IMR-90 (cell line): ENCODE measurements at regions not wholly inside any gene's neighbourhood (a gene's known extent, or its start where the extent isn't known, plus 50 kb on each side); places are given as distances from the start of the nearest gene placed in this dataset.

Experiments used
- ATAC-seq: fragments of 200-7000 bp; cut with Tn5 transposase; 2 replicates; pipeline ENCODE4 v1.9.1; 2020; ENCODE audit warnings: low read depth, mild to moderate bottlenecking, moderate library complexity
- BruUV-seq: library from RNA; stranded (reverse); fragments of 400-500 nt; replicated peaks from 2 replicates; lab custom pipeline; 2021; lab: Mats Ljungman, UMichigan
- CTCF ChIA-PET: fragments of 300-600 bp; formaldehyde crosslinking; extraction: SDS; loops from one replicate; lab custom pipeline; 2021; ENCODE audit warnings: antibody characterized with exemption; lab: Yijun Ruan, JAX
- POLR2A ChIA-PET: fragments of 300-600 bp; sonication (Branson Sonifier 250); formaldehyde crosslinking; loops from one replicate; lab custom pipeline; 2022; ENCODE audit warnings: antibody characterized with exemption; ENCODE audit not compliant: unreplicated experiment; lab: Charles Lee
- DNase-seq: peaks from one replicate; pipeline ENCODE4 v3.0.0; 2013
- H2AFZ ChIP-seq: replicated peaks from 2 replicates; pipeline ENCODE3; 2013; ENCODE audit warnings: low read length, mild to moderate bottlenecking; ENCODE audit not compliant: poor library complexity
- H2AK5ac ChIP-seq: 2 replicates; pipeline ENCODE4 v1.6.1; 2013; ENCODE audit warnings: low read depth, low read length, inconsistent platforms
- H2AK9ac ChIP-seq: replicated peaks from 2 replicates; pipeline ENCODE3; 2013; ENCODE audit warnings: mild to moderate bottlenecking, low read depth, low read length, moderate library complexity; ENCODE audit not compliant: poor library complexity
- H2BK120ac ChIP-seq: 2 replicates; pipeline ENCODE4 v1.6.1; 2013; ENCODE audit warnings: low read depth, low read length, inconsistent platforms
- H2BK15ac ChIP-seq: 3 replicates; pipeline ENCODE4 v1.6.1; 2013; ENCODE audit warnings: low read depth, low read length, inconsistent platforms
- H2BK20ac ChIP-seq: 2 replicates; pipeline ENCODE4 v1.6.1; 2013; ENCODE audit warnings: low read depth, mild to moderate bottlenecking, inconsistent platforms, low read length, moderate library complexity
- H2BK5ac ChIP-seq: 2 replicates; pipeline ENCODE4 v1.6.1; 2013; ENCODE audit warnings: mild to moderate bottlenecking, low read depth, low read length, inconsistent platforms; ENCODE audit not compliant: poor library complexity, severe bottlenecking
- H3K14ac ChIP-seq: replicated peaks from 2 replicates; pipeline ENCODE4 v1.6.1; 2013; ENCODE audit warnings: low read depth, low read length, inconsistent platforms
- H3K18ac ChIP-seq: 2 replicates; pipeline ENCODE4 v1.6.1; 2013; ENCODE audit warnings: low read depth, low read length, control low read depth
- H3K23ac ChIP-seq: 2 replicates; pipeline ENCODE4 v1.6.1; 2013; ENCODE audit warnings: low read depth, low read length, inconsistent platforms
- H3K27ac ChIP-seq: 2 replicates; pipeline ENCODE4 v1.5.1; 2013; ENCODE audit warnings: mild to moderate bottlenecking, control low read depth, low read length; ENCODE audit not compliant: insufficient read depth
- H3K27me3 ChIP-seq: 2 replicates; pipeline ENCODE4 v1.6.1; 2013; ENCODE audit warnings: low read length; ENCODE audit not compliant: control insufficient read depth, insufficient read depth
- H3K36me3 ChIP-seq: 2 replicates; pipeline ENCODE4 v1.6.1; 2013; ENCODE audit warnings: low read length, mixed read lengths; ENCODE audit not compliant: control insufficient read depth, insufficient read depth
- H3K4ac ChIP-seq: 2 replicates; pipeline ENCODE4 v1.6.1; 2013; ENCODE audit warnings: low read depth, low read length, inconsistent platforms
- H3K4me1 ChIP-seq: 2 replicates; pipeline ENCODE4 v1.6.1; 2013; ENCODE audit warnings: low read length, mixed read lengths; ENCODE audit not compliant: control insufficient read depth, insufficient read depth
- H3K4me2 ChIP-seq: 2 replicates; pipeline ENCODE4 v1.6.1; 2013; ENCODE audit warnings: low read depth, mild to moderate bottlenecking, control low read depth, low read length, moderate library complexity
- H3K4me3 ChIP-seq: 2 replicates; pipeline ENCODE4 v1.5.1; 2013; ENCODE audit warnings: low read depth, mild to moderate bottlenecking, control low read depth, low read length, moderate library complexity; ENCODE audit not compliant: insufficient read depth
- H3K56ac ChIP-seq: 2 replicates; pipeline ENCODE4 v1.6.1; 2013; ENCODE audit warnings: low read length, inconsistent platforms; ENCODE audit not compliant: insufficient read depth; ENCODE audit errors: extremely low read depth
- H3K79me1 ChIP-seq, 2 experiments: 2 replicates each; pipeline ENCODE4 v1.6.1; 2013; ENCODE audit warnings: low read length in 2 of 2, inconsistent platforms in 1 of 2, low read depth in 1 of 2
- H3K9ac ChIP-seq: 2 replicates; pipeline ENCODE4 v1.6.1; 2013; ENCODE audit warnings: low read depth, low read length, control low read depth
- H3K9me1 ChIP-seq: 2 replicates; pipeline ENCODE4 v1.6.1; 2013; ENCODE audit warnings: low read length, inconsistent platforms; ENCODE audit not compliant: insufficient read depth
- H3K9me3 ChIP-seq: 2 replicates; pipeline ENCODE4 v1.6.1; 2013; ENCODE audit warnings: low read length; ENCODE audit not compliant: control insufficient read depth, insufficient read depth
- H4K20me1 ChIP-seq: 2 replicates; pipeline ENCODE4 v1.6.1; 2013; ENCODE audit warnings: low read length, inconsistent platforms; ENCODE audit not compliant: insufficient read depth
- H4K5ac ChIP-seq: 2 replicates; pipeline ENCODE4 v1.6.1; 2013; ENCODE audit warnings: mild to moderate bottlenecking, low read depth, low read length, control low read depth
- H4K8ac ChIP-seq, 2 experiments: 2 replicates each; pipeline ENCODE4 v1.6.1; 2013; ENCODE audit warnings: low read depth in 2 of 2, low read length in 2 of 2, control low read depth in 1 of 2, inconsistent platforms in 1 of 2
- H4K91ac ChIP-seq: 2 replicates; pipeline ENCODE4 v1.6.1; 2013; ENCODE audit warnings: low read depth, low read length, inconsistent platforms; ENCODE audit not compliant: insufficient read depth
- BHLHE40 ChIP-seq: fragments of 150-350 bp; IDR thresholded peaks from 2 replicates; pipeline ENCODE4 v1.6.1; 2016; ENCODE audit warnings: mild to moderate bottlenecking, low read depth, low read length
- CEBPB ChIP-seq: IDR thresholded peaks from 2 replicates; pipeline ENCODE4 v1.6.1; 2012; ENCODE audit warnings: low read depth, low read length, improper control_type of control experiment
- CHD1 ChIP-seq: IDR thresholded peaks from 2 replicates; pipeline ENCODE4 v1.6.1; 2012; ENCODE audit warnings: low read depth, low read length, improper control_type of control experiment
- FOS ChIP-seq: fragments of 150-350 bp; IDR thresholded peaks from 2 replicates; pipeline ENCODE4 v1.6.1; 2016; ENCODE audit warnings: low read depth, low read length
- MAFK ChIP-seq: IDR thresholded peaks from 2 replicates; pipeline ENCODE4 v1.6.1; 2012; ENCODE audit warnings: low read depth, low read length, improper control_type of control experiment
- MAZ ChIP-seq: IDR thresholded peaks from 2 replicates; pipeline ENCODE4 v1.6.1; 2012; ENCODE audit warnings: low read depth, mild to moderate bottlenecking, low read length, improper control_type of control experiment, moderate library complexity, borderline replicate concordance
- MXI1 ChIP-seq: IDR thresholded peaks from 2 replicates; pipeline ENCODE4 v1.6.1; 2012; ENCODE audit warnings: low read depth, mild to moderate bottlenecking, low read length, moderate library complexity, borderline replicate concordance
- NFE2L2 ChIP-seq: fragments of 150-350 bp; IDR thresholded peaks from 2 replicates; pipeline ENCODE4 v1.6.1; 2016; ENCODE audit warnings: low read depth, mild to moderate bottlenecking, low read length
- POLR2A ChIP-seq: IDR thresholded peaks from 2 replicates; pipeline ENCODE4 v1.6.1; 2012; ENCODE audit warnings: mild to moderate bottlenecking, low read depth, low read length
- RAD21 ChIP-seq: IDR thresholded peaks from 2 replicates; pipeline ENCODE4 v1.6.1; 2012; ENCODE audit warnings: low read length, improper control_type of control experiment
- RCOR1 ChIP-seq: IDR thresholded peaks from 2 replicates; pipeline ENCODE4 v1.6.1; 2012; ENCODE audit warnings: mild to moderate bottlenecking, low read length, improper control_type of control experiment; ENCODE audit not compliant: insufficient replicate concordance
- RFX5 ChIP-seq: IDR thresholded peaks from 2 replicates; pipeline ENCODE4 v1.8.0; 2012; ENCODE audit warnings: low read depth, mild to moderate bottlenecking, low read length, moderate library complexity
- SMC3 ChIP-seq: fragments of 150-350 bp; IDR thresholded peaks from 2 replicates; pipeline ENCODE4 v1.6.1; 2016; ENCODE audit warnings: low read depth, mild to moderate bottlenecking, antibody characterized with exemption, low read length, moderate library complexity
- WGBS, 2 experiments: methylation state at CpG; one replicate each; pipeline versions ENCODE4 v1.1.5 to v1.1.7; 2013; ENCODE audit warnings: missing lambda C conversion rate in 2 of 2; ENCODE audit not compliant: insufficient read length in 1 of 2; ENCODE audit errors: extremely low coverage in 2 of 2; 5-methylcytosine and 5-hydroxymethylcytosine counted together
- dilution Hi-C: fragments of 300-500 bp; cut with HindIII; formaldehyde crosslinking; loops from one replicate; pipeline ENCODE4 v1.14.3; 2018; ENCODE audit warnings: low sequenced_read_pairs; ENCODE audit not compliant: unreplicated experiment
- in situ Hi-C: fragments of 300-500 bp; cut with MboI; formaldehyde crosslinking; loops from 3 replicates; pipeline ENCODE4 v1.14.3; 2019; ENCODE audit warnings: low sequenced_read_pairs, inconsistent platforms, mixed read lengths
- intact Hi-C: fragments of 100-400 bp; cut with micrococcal nuclease; formaldehyde crosslinking; loops from 2 replicates; pipeline ENCODE4 v1.10.0; 2022
- TF ChIP-seq, protein P1 (sequence below): fragments of 150-350 bp; IDR thresholded peaks from 2 replicates; pipeline ENCODE4 v1.6.1; 2016; ENCODE audit warnings: low read depth, mild to moderate bottlenecking, low read length, moderate library complexity, borderline replicate concordance
- TF ChIP-seq, protein P2 (sequence below): fragments of 150-350 bp; IDR thresholded peaks from 2 replicates; pipeline ENCODE4 v1.6.1; 2017; ENCODE audit warnings: mild to moderate bottlenecking, antibody characterized with exemption, low read length, low read depth
- TF ChIP-seq, protein P3 (sequence below): conservative IDR thresholded peaks from 2 replicates; pipeline ENCODE4 v1.5.1; 2012; ENCODE audit warnings: mild to moderate bottlenecking, low read depth, low read length, improper control_type of control experiment

DNA sequence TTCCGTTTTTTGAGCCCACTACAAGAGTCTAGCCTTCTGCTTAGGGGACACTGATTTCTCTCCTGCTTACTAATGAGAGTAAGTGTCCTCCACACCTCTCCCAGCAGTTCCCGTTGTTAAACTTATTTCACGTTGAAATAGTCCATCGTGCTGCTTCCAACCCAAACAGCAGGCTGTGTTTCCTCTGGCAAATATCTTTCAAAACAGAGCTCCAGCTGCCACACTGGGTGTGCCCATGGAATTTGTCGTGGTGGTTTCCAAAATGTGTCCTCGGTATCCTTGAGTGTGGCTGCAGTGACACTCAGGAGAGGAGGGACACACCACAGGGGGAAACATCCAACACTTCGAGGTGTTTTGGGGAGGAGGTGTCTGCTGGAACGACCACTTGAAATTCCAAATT, 176.5 kb upstream of the RALGAPA2 start:
- ChIA-PET CTCF (interaction anchor here (0.7 kb wide), 1 partner anchor 1537 kb away, joined by 3 read pairs; no protein-coding TSS in a partner anchor), POLR2A (no interaction called here)
- Histone ChIP-seq H2BK20ac (no peak overlapping the region), H4K20me1 (no peaks in the 10 kb centered on the region), H3K14ac (no peak overlapping the region), H4K91ac (no peak overlapping the region), H3K9ac (no peak overlapping the region), H3K79me1 (no peaks in the 10 kb centered on the region), H2AK9ac (no peak overlapping the region), H3K9me3 (peaks cover 15% of the 10 kb centered on the region; the same call in 1 of the 2 replicates), H3K9me1 (no peaks in the 10 kb centered on the region), H3K27me3 (no peaks in the 10 kb centered on the region), H3K4me3 (no peak overlapping the region), H3K36me3 (no peaks in the 10 kb centered on the region), H2BK5ac (no peak overlapping the region), H3K4ac (no peak overlapping the region), H3K23ac (no peak overlapping the region), H4K8ac (no peak overlapping the region), H2AFZ (no peak overlapping the region), H3K4me2 (no peak overlapping the region), H3K56ac (no peak overlapping the region), H3K27ac (no peak overlapping the region), H3K4me1 (no peaks in the 10 kb centered on the region), H2BK15ac (no peak overlapping the region), H2BK120ac (no peak overlapping the region), H2AK5ac (no peak overlapping the region), H4K5ac (no peak overlapping the region), H3K18ac (no peak overlapping the region)
- WGBS, 2 experiments, result 11% methylated on average over 3 of the region's 8 CpGs; no CpG with 5 or more reads in 1 of the 2 experiments
- in situ Hi-C loops (no loop called here), dilution Hi-C loops (no loop called here), intact Hi-C loops (no loop called here)
- no peak for TF ChIP-seq RAD21
- TF ChIP-seq CEBPB, result no peak
- TF ChIP-seq FOS, result no peak
- TF ChIP-seq MAZ, result no peak
- no peak for TF ChIP-seq CHD1
- no peak for TF ChIP-seq NFE2L2
- TF ChIP-seq POLR2A, result no peak
- TF ChIP-seq, protein P1, sequence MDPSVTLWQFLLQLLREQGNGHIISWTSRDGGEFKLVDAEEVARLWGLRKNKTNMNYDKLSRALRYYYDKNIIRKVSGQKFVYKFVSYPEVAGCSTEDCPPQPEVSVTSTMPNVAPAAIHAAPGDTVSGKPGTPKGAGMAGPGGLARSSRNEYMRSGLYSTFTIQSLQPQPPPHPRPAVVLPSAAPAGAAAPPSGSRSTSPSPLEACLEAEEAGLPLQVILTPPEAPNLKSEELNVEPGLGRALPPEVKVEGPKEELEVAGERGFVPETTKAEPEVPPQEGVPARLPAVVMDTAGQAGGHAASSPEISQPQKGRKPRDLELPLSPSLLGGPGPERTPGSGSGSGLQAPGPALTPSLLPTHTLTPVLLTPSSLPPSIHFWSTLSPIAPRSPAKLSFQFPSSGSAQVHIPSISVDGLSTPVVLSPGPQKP, result no peak
- no peak for TF ChIP-seq RFX5
- no peak for TF ChIP-seq RCOR1
- no peak for TF ChIP-seq BHLHE40
- no peak for TF ChIP-seq MXI1
- TF ChIP-seq MAFK, result no peak
- TF ChIP-seq SMC3, result no peak
- TF ChIP-seq, protein P2, sequence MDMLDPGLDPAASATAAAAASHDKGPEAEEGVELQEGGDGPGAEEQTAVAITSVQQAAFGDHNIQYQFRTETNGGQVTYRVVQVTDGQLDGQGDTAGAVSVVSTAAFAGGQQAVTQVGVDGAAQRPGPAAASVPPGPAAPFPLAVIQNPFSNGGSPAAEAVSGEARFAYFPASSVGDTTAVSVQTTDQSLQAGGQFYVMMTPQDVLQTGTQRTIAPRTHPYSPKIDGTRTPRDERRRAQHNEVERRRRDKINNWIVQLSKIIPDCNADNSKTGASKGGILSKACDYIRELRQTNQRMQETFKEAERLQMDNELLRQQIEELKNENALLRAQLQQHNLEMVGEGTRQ, result no peak
- TF ChIP-seq, protein P3, sequence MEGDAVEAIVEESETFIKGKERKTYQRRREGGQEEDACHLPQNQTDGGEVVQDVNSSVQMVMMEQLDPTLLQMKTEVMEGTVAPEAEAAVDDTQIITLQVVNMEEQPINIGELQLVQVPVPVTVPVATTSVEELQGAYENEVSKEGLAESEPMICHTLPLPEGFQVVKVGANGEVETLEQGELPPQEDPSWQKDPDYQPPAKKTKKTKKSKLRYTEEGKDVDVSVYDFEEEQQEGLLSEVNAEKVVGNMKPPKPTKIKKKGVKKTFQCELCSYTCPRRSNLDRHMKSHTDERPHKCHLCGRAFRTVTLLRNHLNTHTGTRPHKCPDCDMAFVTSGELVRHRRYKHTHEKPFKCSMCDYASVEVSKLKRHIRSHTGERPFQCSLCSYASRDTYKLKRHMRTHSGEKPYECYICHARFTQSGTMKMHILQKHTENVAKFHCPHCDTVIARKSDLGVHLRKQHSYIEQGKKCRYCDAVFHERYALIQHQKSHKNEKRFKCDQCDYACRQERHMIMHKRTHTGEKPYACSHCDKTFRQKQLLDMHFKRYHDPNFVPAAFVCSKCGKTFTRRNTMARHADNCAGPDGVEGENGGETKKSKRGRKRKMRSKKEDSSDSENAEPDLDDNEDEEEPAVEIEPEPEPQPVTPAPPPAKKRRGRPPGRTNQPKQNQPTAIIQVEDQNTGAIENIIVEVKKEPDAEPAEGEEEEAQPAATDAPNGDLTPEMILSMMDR, result no peak
- DNase-seq (no peak), ATAC-seq (no peak)
- no TSS peak for BruUV-seq
